GM12891 (cell line): ENCODE measurements at regions not wholly inside any gene's neighbourhood (a gene's known extent, or its start where the extent isn't known, plus 50 kb on each side); places are given as distances from the start of the nearest gene placed in this dataset.

Experiments used
- POLR2A ChIP-seq: IDR thresholded peaks from 2 replicates; pipeline ENCODE4 v1.6.1; 2011; ENCODE audit warnings: low read depth, low read length, control low read depth
- POLR2AphosphoS5 ChIP-seq: IDR thresholded peaks from 2 replicates; pipeline ENCODE4 v1.6.1; 2011; ENCODE audit warnings: low read depth, low read length, control low read depth
- POU2F2 ChIP-seq: IDR thresholded peaks from 2 replicates; pipeline ENCODE4 v1.6.1; 2011; ENCODE audit warnings: low read depth, mild to moderate bottlenecking, control low read depth, low read length, moderate library complexity
- SPI1 ChIP-seq: IDR thresholded peaks from 2 replicates; pipeline ENCODE4 v1.6.1; 2011; ENCODE audit warnings: low read depth, low read length, control low read depth
- TAF1 ChIP-seq: IDR thresholded peaks from 2 replicates; pipeline ENCODE4 v1.6.1; 2011; ENCODE audit warnings: low read depth, low read length, control low read depth

GRCh38 chr5:14954216-14954615 is 82.6 kb upstream of the ANKH start:
- TF ChIP-seq POLR2A (no peak), SPI1 (no peak), POLR2AphosphoS5 (no peak), TAF1 (no peak), POU2F2 (no peak)
